ENCODE measurements at regions not wholly inside any gene's neighbourhood (a gene's known extent, or its start where the extent isn't known, plus 50 kb on each side); places are given as distances from the start of the nearest gene placed in this dataset.
"Not testable (repeated sequence)": the region's sequence is repeated elsewhere in the genome, so short reads cannot be mapped to it uniquely, and the experiment has no call there.

DNA sequence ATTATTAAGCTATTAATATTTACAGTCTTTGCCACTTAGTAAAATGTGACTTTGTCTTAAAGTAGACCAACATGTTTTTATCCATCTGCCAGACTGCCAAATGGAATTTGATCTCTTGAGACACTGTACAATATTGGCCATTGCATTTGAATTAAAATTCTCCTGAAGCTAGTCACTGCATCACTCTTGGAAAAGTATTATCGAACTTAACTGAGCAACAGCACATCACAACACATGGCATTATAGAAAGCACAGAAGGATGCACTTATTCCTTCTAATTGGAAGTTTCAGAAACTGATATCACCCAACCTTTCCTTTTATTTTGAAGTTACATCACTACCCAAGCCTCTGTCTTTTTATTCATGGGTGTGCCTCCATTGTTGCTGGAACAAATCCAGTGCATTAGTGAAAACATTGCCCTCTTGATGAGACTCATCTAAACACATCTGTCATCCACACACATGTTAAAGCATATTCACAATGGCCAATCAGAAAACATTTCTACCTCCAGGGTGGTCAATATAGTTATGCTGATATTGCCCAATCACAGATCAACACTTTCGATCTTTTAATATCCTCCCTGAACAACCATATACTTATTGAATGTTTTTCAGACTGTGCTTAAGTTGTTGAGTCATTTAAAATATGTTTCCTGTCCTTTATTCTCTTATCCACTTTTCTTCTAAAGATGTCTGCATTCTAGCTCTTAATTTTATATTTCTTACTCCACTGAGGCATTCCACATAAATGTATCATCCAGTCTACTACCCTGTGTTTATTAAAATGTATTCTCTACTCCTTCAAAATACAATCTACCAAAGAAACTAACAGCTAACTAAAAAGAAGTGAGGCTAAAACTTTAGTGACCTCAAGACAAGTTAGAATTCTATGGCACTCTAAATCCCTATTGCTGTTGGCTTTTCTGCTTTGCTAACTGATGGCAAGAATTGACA lies 535.0 kb downstream of the RFPL4B start:
- Histone ChIP-seq H3K27ac (no peak overlapping the region), H3K4me3 (no peak overlapping the region), H3K4me1 (peaks cover 0 to 3% of the 10 kb centered on the region in 2 donors), H3K27me3 (no peaks in the 10 kb centered on the region), H3K36me3 (no peaks in the 10 kb centered on the region), H3K9me3 (no peaks in the 10 kb centered on the region)
- no peak for DNase-seq (ENCODE audit: low spot score)
- TF ChIP-seq CTCF (IDR thresholded peaks at IDR 0.05): no peak

DNA sequence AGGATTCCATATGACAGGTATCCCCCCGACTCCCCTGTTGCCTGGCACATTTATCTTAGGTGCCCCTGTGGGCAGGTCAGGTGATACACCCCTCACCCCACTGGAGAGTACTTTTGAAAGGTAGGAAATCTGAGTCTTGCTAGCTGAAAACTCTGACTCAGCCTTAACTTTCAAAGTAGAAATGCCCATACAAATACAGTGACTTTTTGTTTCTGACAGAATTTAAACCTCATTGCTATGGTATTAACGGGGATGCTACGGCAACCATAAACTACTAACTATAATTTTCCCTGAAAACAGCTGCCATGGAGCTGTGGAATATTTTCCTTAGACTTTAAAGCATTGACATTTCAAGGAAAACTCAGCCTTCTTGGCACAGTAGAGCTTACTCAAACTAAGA lies 536.0 kb downstream of the RFPL4B start:
- no peak overlapping the region for H3K27ac ChIP-seq
- no peak for DNase-seq (ENCODE audit: low spot score)
- H3K9me3 ChIP-seq: no peaks in the 10 kb centered on the region
- H3K4me1 ChIP-seq: no peaks in the 10 kb centered on the region
- H3K27me3 ChIP-seq: no peaks in the 10 kb centered on the region
- no peak overlapping the region for H3K4me3 ChIP-seq
- TF ChIP-seq CTCF (IDR thresholded peaks at IDR 0.05): no peak
- no peaks in the 10 kb centered on the region for H3K36me3 ChIP-seq

DNA sequence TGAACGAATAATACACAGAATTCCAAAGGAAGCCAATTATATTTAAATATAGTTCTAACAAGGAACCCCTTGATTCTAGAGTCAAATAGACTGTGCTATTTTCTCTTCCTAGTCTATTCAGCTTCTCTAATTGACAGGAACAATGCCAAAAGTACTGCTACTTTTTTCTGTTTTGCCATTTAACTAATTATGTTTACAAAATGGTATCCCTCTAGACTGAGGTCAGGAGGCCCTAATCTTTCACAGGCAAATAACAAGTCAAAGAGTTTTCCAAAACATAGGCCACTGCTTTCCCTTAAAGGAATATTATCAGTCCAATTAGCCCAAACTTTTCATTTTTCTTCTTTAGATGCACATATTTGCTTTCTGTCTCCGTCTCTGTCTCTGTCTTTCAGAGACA lies 539.3 kb downstream of the RFPL4B start:
- Histone ChIP-seq H3K27me3 (no peaks in the 10 kb centered on the region), H3K9me3 (no peaks in the 10 kb centered on the region), H3K27ac (no peak overlapping the region), H3K4me1 (no peaks in the 10 kb centered on the region), H3K36me3 (no peaks in the 10 kb centered on the region), H3K4me3 (no peak overlapping the region)
- DNase-seq (ENCODE audit: low spot score): no peak
- no peak for TF ChIP-seq CTCF (IDR thresholded peaks at IDR 0.05)

GRCh38 chr6:112887424-112887823 lies 540.3 kb downstream of the RFPL4B start:
- not testable (repeated sequence) for H3K27ac ChIP-seq; H3K4me3 ChIP-seq; H3K27me3 ChIP-seq; H3K9me3 ChIP-seq; DNase-seq (ENCODE audit: low spot score); H3K4me1 ChIP-seq; H3K36me3 ChIP-seq

- Histone ChIP-seq H3K9me3 (peaks cover 0 to 8% of the 10 kb centered on the region in 2 donors), H3K4me1 (no peaks in the 10 kb centered on the region), H3K4me3 (no peak overlapping the region), H3K27me3 (no peaks in the 10 kb centered on the region), H3K36me3 (no peaks in the 10 kb centered on the region), H3K27ac (no peak overlapping the region)
- no peak for DNase-seq (ENCODE audit: low spot score)
- TF ChIP-seq CTCF (IDR thresholded peaks at IDR 0.05): no peak
These were observed 552.4 kb downstream of the RFPL4B start for GRCh38 chr6:112899541-112899940.

- no peak overlapping the region for H3K27ac ChIP-seq
- no peaks in the 10 kb centered on the region for H3K27me3 ChIP-seq
- no peak for DNase-seq (ENCODE audit: low spot score)
- H3K4me3 ChIP-seq: no peak overlapping the region
- no peak for TF ChIP-seq CTCF (IDR thresholded peaks at IDR 0.05)
- H3K9me3 ChIP-seq: no peaks in the 10 kb centered on the region
- no peaks in the 10 kb centered on the region for H3K4me1 ChIP-seq
- no peaks in the 10 kb centered on the region for H3K36me3 ChIP-seq
These were observed 556.2 kb downstream of the RFPL4B start for GRCh38 chr6:112903361-112903760.
